PFSK-1 (cell line): ENCODE measurements at regions not wholly inside any gene's neighbourhood (a gene's known extent, or its start where the extent isn't known, plus 50 kb on each side); places are given as distances from the start of the nearest gene placed in this dataset.

ENCODE experiments used
- POLR2AphosphoS5 ChIP-seq: IDR thresholded peaks from 2 replicates; pipeline ENCODE4 v1.6.1; 2012; ENCODE audit warnings: low read depth, mild to moderate bottlenecking, control low read depth, low read length, moderate library complexity
- SIN3A ChIP-seq: IDR thresholded peaks from 2 replicates; pipeline ENCODE4 v1.6.1; 2012; ENCODE audit warnings: mild to moderate bottlenecking, low read length, moderate library complexity, borderline replicate concordance; ENCODE audit not compliant: insufficient read depth
- TAF1 ChIP-seq: IDR thresholded peaks from 2 replicates; pipeline ENCODE4 v1.6.1; 2012; ENCODE audit warnings: low read length, control low read depth, borderline replicate concordance; ENCODE audit not compliant: insufficient read depth

GRCh38 chr7:119936836-119937235 lies 336.1 kb upstream of the KCND2 start:
- TF ChIP-seq POLR2AphosphoS5 (no peak), TAF1 (no peak), SIN3A (no peak)
